SK-MEL-5 (cell line): ENCODE measurements at regions not wholly inside any gene's neighbourhood (a gene's known extent, or its start where the extent isn't known, plus 50 kb on each side); places are given as distances from the start of the nearest gene placed in this dataset.
A peak's percentile ranks its signal among the peaks of the same experiment; 100 is the strongest.
"Not testable (repeated sequence)": the region's sequence is repeated elsewhere in the genome, so short reads cannot be mapped to it uniquely, and the experiment has no call there.

Experiments used
- DNase-seq: peaks from one replicate; pipeline ENCODE4 v3.0.0-alpha.2; 2016; ENCODE audit warnings: low read depth, low spot score
- in situ Hi-C: cut with HindIII; loops from 2 replicates; pipeline ENCODE4 v1.10.0; 2016; ENCODE audit warnings: low sequenced_read_pairs, high pct_unique_total_duplicates, low pct_unique_long_range_greater_than_20kb

GRCh38 chr11:50088231-50088630, 55.6 kb downstream of the OR4C45 start:
- DNase-seq = no peak
- in situ Hi-C loops = no loop called here

GRCh38 chr11:50098186-50098725, 65.6 kb downstream of the OR4C45 start:
- no peak for DNase-seq
- in situ Hi-C loops = no loop called here

GRCh38 chr11:50102916-50103315, 70.2 kb downstream of the OR4C45 start:
- DNase-seq = no peak
- in situ Hi-C loops = no loop called here

GRCh38 chr11:50140686-50141085, 108.0 kb downstream of the OR4C45 start:
- DNase-seq, in situ Hi-C loops: not testable (repeated sequence)

- in situ Hi-C loops, DNase-seq: not testable (repeated sequence)
Measured at GRCh38 chr11:50146308-50146707, 113.6 kb downstream of the OR4C45 start.

- in situ Hi-C loops, DNase-seq: not testable (repeated sequence)
Measured at GRCh38 chr11:50147946-50148345, 115.3 kb downstream of the OR4C45 start.

- DNase-seq = no peak
- in situ Hi-C loops = no loop called here
Measured at GRCh38 chr11:50155508-50155907, 122.8 kb downstream of the OR4C45 start.

GRCh38 chr11:50164050-50164449, 131.4 kb downstream of the OR4C45 start:
- in situ Hi-C loops = no loop called here
- DNase-seq = no peak

GRCh38 chr11:50169634-50170033, 137.0 kb downstream of the OR4C45 start:
- DNase-seq = no peak
- in situ Hi-C loops = no loop called here

GRCh38 chr11:50170115-50170514, 137.4 kb downstream of the OR4C45 start:
- in situ Hi-C loops = no loop called here
- DNase-seq = no peak

GRCh38 chr11:50174189-50174588, 141.5 kb downstream of the OR4C45 start:
- in situ Hi-C loops = no loop called here
- DNase-seq = peak; percentile 22

GRCh38 chr11:50174975-50175374, 142.3 kb downstream of the OR4C45 start:
- in situ Hi-C loops = no loop called here

GRCh38 chr11:50178737-50179136, 146.1 kb downstream of the OR4C45 start:
- in situ Hi-C loops = no loop called here
- no peak for DNase-seq

More at GRCh38 chr11:50174975-50175374, 142.3 kb downstream of the OR4C45 start:
- no peak for DNase-seq

GRCh38 chr11:50181334-50181733, 148.7 kb downstream of the OR4C45 start:
- no peak for DNase-seq
- in situ Hi-C loops = no loop called here

- in situ Hi-C loops = no loop called here
- DNase-seq = no peak
Measured at GRCh38 chr11:50182486-50182885, 149.8 kb downstream of the OR4C45 start.

- in situ Hi-C loops, DNase-seq: not testable (repeated sequence)
Measured at GRCh38 chr11:50183170-50183569, 150.5 kb downstream of the OR4C45 start.

GRCh38 chr11:50186146-50186545, 153.5 kb downstream of the OR4C45 start:
- in situ Hi-C loops = no loop called here
- no peak for DNase-seq

- no peak for DNase-seq
- in situ Hi-C loops = no loop called here
Measured at GRCh38 chr11:50187220-50187619, 154.5 kb downstream of the OR4C45 start.

GRCh38 chr11:50188040-50188439, 155.4 kb downstream of the OR4C45 start:
- DNase-seq = no peak
- in situ Hi-C loops = no loop called here

GRCh38 chr11:50192743-50193142, 160.1 kb downstream of the OR4C45 start:
- in situ Hi-C loops = no loop called here
- no peak for DNase-seq
